HG03432 (cell line): ENCODE measurements at regions not wholly inside any gene's neighbourhood (a gene's known extent, or its start where the extent isn't known, plus 50 kb on each side); places are given as distances from the start of the nearest gene placed in this dataset.

ENCODE experiments used
- ATAC-seq: cut with Tn5 transposase; IDR thresholded peaks from one replicate; pipeline ENCODE4 v1.9.1; 2021; ENCODE audit warnings: mild to moderate bottlenecking, moderate library complexity; ENCODE audit not compliant: unreplicated experiment

GRCh38 chr1:30034105-30034626 lies 689.2 kb downstream of the MATN1 start:
- ATAC-seq, result no peak

- no peak for ATAC-seq
These were observed 689.9 kb downstream of the MATN1 start for GRCh38 chr1:30033256-30034104.

DNA sequence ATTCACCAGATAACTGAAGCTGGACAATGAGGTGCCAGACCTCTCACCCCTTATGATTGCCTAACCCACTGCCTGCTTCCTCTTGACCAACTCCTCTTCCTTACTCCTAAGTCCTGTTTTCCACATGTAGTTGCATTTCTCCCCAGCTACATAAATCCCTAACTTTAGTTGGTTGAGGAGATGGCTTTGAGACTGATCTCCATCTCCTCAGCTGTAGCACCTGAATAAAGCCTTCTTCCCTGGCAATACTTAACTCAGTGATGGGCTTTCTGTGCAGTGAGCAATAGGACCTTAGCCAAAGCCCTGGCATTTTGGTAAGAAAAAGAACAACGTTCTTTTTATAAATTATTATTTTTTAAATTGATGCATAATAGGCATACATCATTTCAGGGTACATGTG lies 691.1 kb downstream of the MATN1 start:
- ATAC-seq, result no peak

GRCh38 chr1:30029677-30030076 lies 693.7 kb downstream of the MATN1 start:
- no peak for ATAC-seq

DNA sequence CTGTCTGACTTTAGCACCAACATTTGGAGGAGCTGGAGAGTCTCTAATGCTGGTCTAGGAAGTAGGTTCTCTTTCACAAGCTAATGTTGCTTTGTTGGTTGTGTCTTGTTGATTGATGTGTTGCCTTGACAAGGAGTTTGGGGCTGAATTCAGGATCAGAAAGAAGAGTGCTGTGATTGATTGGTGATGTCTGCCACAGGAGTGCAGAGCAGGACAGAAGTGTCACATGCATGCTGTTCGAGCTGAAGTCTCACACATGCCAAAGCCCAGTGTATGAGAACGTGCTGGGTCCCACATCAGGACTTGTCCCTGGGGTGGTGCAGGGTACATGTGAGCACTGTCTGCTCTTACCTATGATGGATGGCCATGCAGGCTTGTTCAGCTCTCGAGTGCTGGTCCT lies 694.4 kb downstream of the MATN1 start:
- ATAC-seq, result no peak

DNA sequence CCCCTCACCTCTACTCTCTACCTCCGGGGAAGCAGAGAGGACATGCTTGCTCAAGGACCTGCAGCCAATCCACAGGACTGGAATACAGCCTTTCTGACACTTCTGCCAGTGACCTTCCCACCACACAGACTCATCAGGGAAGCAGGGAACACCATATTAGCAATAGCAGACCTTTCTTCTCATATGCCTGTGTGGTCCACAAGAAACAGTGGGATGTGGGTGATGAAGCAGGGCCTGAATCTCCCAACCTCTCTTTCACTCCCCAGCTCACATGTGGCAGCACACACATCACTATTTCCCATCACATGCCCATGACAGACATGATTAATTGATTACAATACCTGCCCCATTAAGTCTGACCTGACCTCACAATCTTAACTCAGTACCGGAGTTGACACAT lies 695.1 kb downstream of the MATN1 start:
- no peak for ATAC-seq

- ATAC-seq, result no peak
These were observed 696.1 kb downstream of the MATN1 start for GRCh38 chr1:30027247-30027646.

- no peak for ATAC-seq
These were observed 698.8 kb downstream of the MATN1 start for GRCh38 chr1:30024411-30025195.

DNA sequence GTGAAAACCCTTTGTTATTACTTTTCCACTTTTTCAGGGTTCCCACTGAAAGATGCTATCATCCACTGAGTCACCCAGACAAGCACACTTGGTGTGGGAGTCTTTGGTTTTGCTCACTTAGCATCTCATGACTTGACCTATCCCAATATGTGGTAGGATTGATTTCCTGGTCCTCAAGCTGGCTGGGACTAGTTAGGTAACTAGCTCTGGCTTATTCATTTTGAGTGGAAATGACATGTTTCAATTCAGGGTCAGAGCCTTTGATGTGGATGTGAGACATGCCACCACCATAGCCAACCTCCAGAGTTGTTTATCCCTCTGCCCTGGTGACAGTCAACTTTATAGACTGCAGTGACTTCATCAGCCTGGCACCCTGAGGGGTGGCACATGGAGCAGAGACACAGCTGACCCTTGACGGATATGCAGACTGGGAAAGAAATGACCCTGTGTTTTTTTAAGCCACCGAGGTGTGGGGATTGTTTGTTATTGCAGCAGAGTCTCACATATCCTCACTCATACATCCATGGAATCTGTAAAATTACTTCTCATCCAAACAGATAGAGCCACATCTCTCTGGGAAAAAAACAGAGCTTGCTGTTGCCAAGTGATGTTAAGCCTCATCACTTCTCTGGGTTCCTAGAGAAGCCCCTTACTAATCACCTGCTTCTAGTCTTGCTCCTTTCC lies 699.9 kb downstream of the MATN1 start:
- ATAC-seq, result no peak

- no peak for ATAC-seq
These were observed 709.4 kb downstream of the MATN1 start for GRCh38 chr1:30014031-30014430.

DNA sequence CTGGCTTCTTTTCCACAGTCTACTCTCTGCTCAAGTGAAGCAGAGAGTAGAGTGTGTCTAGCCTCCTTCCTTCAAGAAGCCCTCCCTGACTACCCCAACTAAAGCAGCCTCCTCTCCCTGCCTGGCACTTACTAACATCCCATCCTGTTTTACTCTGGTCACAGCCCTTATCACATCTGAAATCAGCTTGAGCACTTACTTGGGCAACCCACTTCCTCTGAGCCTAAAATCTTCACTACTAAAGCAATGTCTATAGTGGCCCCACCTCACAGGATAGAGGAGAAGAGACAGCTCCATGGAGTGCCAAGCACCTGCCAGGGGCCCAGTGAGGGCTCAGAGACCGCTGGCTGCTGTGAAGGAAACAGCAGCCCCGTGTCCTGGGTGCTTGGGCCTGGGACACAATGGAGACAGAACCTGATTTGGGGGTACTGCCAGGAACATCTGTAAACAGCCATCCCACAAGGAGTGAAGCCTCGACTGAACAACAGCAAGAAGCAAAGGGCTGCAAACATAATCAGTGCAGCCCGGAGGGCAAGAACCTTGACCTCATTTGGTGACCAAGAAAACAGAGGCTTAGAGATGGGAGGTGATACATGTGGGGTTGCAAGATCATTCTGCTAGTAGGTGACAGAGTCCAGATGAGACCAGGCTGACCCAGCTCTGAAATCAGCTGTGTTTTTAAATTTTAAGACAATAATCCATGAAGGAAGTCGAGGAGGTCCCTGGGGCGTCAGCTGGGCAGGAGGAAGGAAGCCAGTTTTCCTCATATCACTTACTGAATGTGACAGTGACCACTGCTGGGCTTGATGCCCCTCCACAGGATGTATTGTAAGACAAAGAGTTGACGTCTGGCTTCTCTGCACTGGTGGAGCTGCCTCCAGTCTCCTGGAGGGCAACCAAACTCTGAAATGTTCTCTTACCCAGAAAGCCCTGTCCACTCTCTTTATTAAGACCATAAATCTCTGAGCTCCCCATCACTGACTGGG lies 710.6 kb downstream of the MATN1 start:
- no peak for ATAC-seq

- no peak for ATAC-seq
These were observed 711.4 kb downstream of the MATN1 start for GRCh38 chr1:30011970-30012369.

GRCh38 chr1:30010506-30011106 lies 712.8 kb downstream of the MATN1 start:
- no peak for ATAC-seq

DNA sequence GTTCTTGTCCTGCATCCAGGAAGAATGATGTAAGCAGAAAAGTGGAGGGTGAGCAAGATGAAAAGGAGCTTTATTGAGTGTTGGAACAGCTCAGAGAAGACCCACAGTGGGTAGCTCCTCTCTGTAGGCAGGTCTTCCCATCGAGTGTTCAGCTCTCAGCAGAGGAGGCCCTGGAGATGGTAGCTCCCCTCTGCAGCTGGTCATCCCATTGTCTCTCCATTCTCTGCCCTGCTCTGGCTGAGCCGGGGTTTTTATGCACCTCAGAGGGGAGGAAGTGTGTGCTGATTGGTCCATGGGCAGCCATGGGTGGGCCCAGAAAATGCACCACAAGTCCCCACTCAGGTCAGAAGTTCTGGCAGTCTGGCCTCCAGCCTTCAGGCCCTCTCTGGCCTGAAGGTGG lies 713.7 kb downstream of the MATN1 start:
- no peak for ATAC-seq

DNA sequence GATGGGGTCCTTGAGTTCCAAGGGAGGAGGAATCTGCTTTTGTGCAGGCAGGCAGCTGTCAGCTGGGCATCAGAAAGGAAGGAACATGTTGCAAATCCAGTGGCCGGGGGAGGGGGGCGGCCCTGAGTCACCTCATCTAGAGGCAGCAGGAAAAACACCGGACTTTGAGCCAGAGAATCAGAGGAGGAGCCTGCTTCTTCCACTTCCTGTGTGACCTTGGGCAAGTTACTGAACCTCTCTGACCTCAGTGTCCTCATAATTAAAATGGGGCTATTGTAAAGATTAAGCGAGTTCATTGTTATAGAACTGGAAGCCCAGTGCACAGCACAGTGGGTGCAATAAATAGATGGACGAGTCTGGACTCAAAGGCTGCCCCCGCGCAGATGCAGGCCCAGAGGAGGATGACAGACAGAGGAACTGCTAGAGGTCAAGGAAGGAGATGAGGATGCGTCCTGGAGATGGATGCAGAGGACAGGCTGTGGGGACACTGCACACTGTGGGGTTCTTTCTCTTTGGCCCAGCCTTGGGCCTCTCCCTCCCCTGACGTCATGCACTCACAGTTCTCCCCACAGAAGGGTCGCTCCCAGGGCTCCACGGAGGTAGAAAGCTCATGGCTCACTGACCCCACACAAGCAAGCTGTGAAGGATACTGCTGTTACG lies 714.3 kb downstream of the MATN1 start:
- ATAC-seq, result no peak

DNA sequence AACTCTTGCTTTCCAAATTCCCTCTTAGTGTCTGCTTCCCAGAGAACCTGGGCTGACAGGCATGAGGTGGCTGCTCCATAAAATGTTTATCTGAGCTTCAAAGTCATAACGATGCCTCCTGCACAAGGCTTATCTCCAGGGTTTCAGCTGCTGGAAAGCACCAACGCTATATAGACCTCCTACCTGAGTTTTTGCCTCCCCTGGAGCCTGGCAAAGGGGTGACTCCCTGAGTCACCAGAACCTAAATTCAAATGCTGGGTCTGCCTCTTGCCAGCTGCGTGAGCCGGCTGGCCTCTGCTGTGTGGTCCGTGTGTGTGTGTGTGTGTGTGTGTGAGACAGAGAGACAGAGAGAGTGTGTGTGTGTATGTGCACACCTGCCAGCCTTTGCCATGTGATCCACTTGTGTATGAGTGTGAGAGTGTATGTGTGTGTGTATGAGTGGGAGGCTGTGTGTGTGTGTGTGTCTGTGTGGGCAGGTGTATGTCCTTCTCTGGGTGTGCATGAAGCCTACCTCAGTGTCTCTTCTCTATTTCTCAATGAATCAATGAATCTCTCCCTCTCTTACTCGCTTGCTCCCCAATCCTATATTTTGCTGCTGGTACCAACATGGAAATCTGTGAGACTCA lies 714.9 kb downstream of the MATN1 start:
- ATAC-seq, result no peak

- ATAC-seq, result no peak
These were observed 717.3 kb downstream of the MATN1 start for GRCh38 chr1:30005972-30006619.

DNA sequence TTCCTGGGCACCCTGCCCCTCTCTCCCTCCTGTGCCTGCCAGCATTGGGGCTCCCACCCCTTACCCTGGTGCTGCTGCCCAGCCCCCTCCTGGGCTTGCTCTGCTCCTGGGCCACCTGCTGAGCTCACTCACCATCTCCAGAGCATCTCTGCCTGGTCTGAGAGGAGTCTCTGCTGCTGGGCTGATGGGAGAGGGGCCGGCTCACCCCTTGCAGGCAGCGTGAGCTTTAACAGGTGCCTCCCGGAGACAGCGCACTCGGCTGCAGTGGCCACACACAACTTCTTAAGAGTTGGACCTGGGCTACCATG lies 721.7 kb downstream of the MATN1 start:
- no peak for ATAC-seq
